ENCODE measurements at regions not wholly inside any gene's neighbourhood (a gene's known extent, or its start where the extent isn't known, plus 50 kb on each side); places are given as distances from the start of the nearest gene placed in this dataset.

- H3K27ac Mint-ChIP-seq: no peak overlapping the region
- no peaks in the 10 kb centered on the region for H3K4me1 Mint-ChIP-seq
- TF ChIP-seq CTCF (IDR thresholded peaks at IDR 0.05): no peak
- DNase-seq: no peak
- peaks cover 21% of the 10 kb centered on the region for H3K9me3 Mint-ChIP-seq
- H3K27me3 Mint-ChIP-seq (ENCODE audit: low read depth, poor library complexity): peaks cover 7% of the 10 kb centered on the region
- H3K36me3 Mint-ChIP-seq (ENCODE audit: low read depth): no peaks in the 10 kb centered on the region
- H3K4me3 Mint-ChIP-seq: no peak overlapping the region
Measured at GRCh38 chr12:46916796-46917419, 91.1 kb upstream of the SLC38A4 start.

DNA sequence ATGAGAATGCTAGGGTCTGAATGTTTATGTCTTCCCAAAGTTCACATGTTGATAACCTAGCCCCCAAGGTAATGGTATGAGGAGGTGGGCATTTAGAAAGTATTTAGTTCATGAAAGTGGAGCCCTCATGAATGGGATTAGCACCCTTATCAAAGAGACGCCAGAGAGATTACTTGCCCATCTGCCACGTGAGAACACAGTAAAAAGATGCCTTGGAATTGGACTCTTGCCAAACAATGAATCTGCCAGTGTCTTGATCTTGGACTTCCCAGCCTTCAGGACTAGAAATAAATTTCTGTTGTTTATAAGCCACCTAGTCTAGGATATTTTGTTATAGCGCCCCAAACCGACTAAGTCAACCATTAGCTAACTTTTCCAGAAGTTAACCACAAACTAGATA lies 92.0 kb upstream of the SLC38A4 start:
- no peaks in the 10 kb centered on the region for H3K36me3 Mint-ChIP-seq (ENCODE audit: low read depth)
- no peak for TF ChIP-seq CTCF (IDR thresholded peaks at IDR 0.05)
- H3K27me3 Mint-ChIP-seq (ENCODE audit: low read depth, poor library complexity): peaks cover 7% of the 10 kb centered on the region
- no peak overlapping the region for H3K4me3 Mint-ChIP-seq
- no peak overlapping the region for H3K27ac Mint-ChIP-seq
- H3K4me1 Mint-ChIP-seq: no peaks in the 10 kb centered on the region
- no peak for DNase-seq
- peaks cover 11% of the 10 kb centered on the region for H3K9me3 Mint-ChIP-seq

GRCh38 chr12:46918631-46919030 lies 92.8 kb upstream of the SLC38A4 start:
- Mint-ChIP-seq H3K36me3 (ENCODE audit: low read depth) (no peaks in the 10 kb centered on the region), H3K4me3 (no peak overlapping the region), H3K4me1 (no peaks in the 10 kb centered on the region), H3K27me3 (ENCODE audit: low read depth, poor library complexity) (peaks cover 7% of the 10 kb centered on the region), H3K27ac (no peak overlapping the region), H3K9me3 (peaks cover 5% of the 10 kb centered on the region)
- no peak for TF ChIP-seq CTCF (IDR thresholded peaks at IDR 0.05)
- DNase-seq: no peak

GRCh38 chr12:46919666-46920400 lies 94.0 kb upstream of the SLC38A4 start:
- no peak for DNase-seq
- Mint-ChIP-seq H3K4me3 (no peak overlapping the region), H3K27me3 (ENCODE audit: low read depth, poor library complexity) (peaks cover 7% of the 10 kb centered on the region), H3K36me3 (ENCODE audit: low read depth) (no peaks in the 10 kb centered on the region), H3K4me1 (no peaks in the 10 kb centered on the region), H3K9me3 (no peaks in the 10 kb centered on the region), H3K27ac (peak overlapping the region; percentile 16)
- TF ChIP-seq CTCF (IDR thresholded peaks at IDR 0.05): no peak

- no peak overlapping the region for H3K4me3 Mint-ChIP-seq
- no peak for TF ChIP-seq CTCF (IDR thresholded peaks at IDR 0.05)
- no peaks in the 10 kb centered on the region for H3K4me1 Mint-ChIP-seq
- no peak overlapping the region for H3K27ac Mint-ChIP-seq
- H3K27me3 Mint-ChIP-seq (ENCODE audit: low read depth, poor library complexity): peaks cover 7% of the 10 kb centered on the region
- no peaks in the 10 kb centered on the region for H3K9me3 Mint-ChIP-seq
- no peak for DNase-seq
- H3K36me3 Mint-ChIP-seq (ENCODE audit: low read depth): no peaks in the 10 kb centered on the region
Measured at GRCh38 chr12:46920499-46920898, 94.7 kb upstream of the SLC38A4 start.
